Mucosa of gallbladder (tissue), 1 donor: ENCODE measurements at regions not wholly inside any gene's neighbourhood (a gene's known extent, or its start where the extent isn't known, plus 50 kb on each side); places are given as distances from the start of the nearest gene placed in this dataset.

Experiments used
- DNase-seq: peaks from one replicate; pipeline ENCODE4 v3.0.0-alpha.2; 2020; ENCODE audit warnings: low spot score
- donor health status: DM: no; HTN: no; CAD: no.

- DNase-seq: no peak
These were observed 174.2 kb upstream of the PDGFD start for GRCh38 chr11:104338186-104338585.

GRCh38 chr11:104337273-104337672, 173.3 kb upstream of the PDGFD start:
- DNase-seq: no peak

GRCh38 chr11:104333977-104334376, 170.0 kb upstream of the PDGFD start:
- no peak for DNase-seq

DNA sequence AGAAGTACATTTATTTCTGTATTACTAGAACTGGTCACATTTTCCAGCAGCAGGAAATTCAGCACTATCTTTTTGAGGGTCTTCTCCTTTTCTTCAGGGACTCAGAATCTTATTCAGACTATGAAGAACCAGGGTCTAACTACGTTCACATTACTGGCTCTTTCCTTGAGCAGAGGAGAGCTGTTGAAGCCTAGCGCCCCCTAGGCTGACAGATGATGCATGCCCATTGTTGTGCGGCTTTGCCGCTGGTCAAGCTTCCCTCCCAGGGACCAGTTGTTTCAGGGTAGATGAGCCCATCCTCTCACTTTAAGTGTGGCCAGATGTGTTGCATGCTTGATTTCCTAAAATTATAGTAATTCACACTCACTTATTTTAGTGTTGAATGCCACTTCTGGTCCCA, 168.2 kb upstream of the PDGFD start:
- no peak for DNase-seq

GRCh38 chr11:104329078-104329665, 165.2 kb upstream of the PDGFD start:
- no peak for DNase-seq

GRCh38 chr11:104328512-104328907, 164.6 kb upstream of the PDGFD start:
- DNase-seq: no peak

GRCh38 chr11:104327861-104328511, 164.0 kb upstream of the PDGFD start:
- no peak for DNase-seq

- DNase-seq: no peak
These were observed 161.1 kb upstream of the PDGFD start for GRCh38 chr11:104325093-104325492.

- no peak for DNase-seq
These were observed 160.3 kb upstream of the PDGFD start for GRCh38 chr11:104324276-104324675.

DNA sequence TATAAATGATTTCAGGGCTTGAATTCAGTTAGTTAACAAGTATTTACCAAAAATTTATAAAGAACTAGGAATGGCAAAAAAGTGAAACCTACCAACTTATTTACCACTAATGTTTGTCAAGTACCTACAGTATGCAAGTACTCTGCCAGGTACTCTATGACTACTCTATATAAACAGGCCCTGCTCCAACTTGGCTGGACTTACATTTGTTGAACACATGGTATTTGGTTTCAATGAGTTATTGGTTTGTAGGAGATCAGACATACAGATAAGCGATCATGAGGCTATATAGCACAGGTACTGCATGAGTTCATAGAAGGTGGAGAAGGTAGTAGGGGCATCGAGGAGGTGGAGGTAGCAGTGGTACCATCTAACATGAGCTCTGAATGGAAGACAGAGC, 159.9 kb upstream of the PDGFD start:
- DNase-seq: no peak

DNA sequence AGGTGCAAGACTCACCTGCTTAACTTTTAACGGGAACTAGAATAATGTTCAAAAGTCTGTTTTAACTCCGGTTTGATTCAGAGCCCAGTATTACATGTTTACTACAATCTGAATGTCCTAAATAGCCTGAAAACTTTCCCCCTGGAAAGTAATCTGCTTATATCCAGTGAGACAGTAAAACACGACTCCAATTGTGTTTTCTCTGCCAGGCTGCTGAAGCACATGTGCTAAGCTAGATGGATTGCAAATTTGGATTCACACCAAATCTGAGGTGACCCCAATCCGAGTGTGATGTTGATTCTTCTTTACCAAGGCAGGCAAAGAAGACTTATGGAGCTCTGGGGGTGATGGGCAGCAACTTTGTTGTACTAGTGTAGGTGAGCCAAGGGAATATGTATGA, 158.7 kb upstream of the PDGFD start:
- no peak for DNase-seq

- no peak for DNase-seq
These were observed 157.0 kb upstream of the PDGFD start for GRCh38 chr11:104320956-104321355.

DNA sequence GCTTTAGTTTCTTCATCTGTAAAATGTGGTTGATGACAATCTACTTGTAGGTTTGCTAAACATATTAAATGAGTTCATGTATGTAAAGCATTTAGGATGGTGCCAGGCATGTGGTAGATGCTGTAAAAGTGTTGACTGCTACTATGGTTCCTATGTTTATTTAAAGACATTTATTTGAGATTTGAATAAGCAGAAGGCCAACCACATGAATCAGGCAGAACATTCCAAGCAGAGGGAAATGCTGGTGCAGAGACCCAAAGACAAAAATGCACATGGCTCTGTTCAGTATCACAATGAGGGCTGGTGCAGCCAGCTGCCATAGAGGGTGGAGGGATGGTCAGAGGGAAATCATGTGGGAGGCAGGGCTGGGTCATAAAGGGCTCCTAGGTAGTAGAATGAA, 156.2 kb upstream of the PDGFD start:
- DNase-seq: no peak

DNA sequence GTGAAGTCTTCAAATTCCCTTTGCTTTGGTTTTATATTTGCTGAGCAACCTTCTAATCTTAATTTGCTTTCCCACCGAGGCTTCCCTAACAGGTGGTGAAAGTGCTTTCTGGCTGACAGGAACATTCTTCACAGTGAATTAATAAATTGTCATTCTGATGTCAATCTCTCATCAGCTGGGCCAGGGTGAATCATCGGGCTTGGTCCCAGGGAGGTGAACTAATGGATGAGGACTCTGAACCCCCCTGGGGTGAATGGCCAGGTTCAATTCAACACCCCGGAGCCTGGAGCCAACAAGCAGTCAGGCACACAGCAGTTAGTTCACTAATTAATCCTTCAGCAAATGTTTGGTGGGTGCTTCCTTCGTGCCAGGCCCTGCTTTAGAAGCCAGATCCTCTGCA, 155.4 kb upstream of the PDGFD start:
- peak; percentile 17 for DNase-seq

GRCh38 chr11:104306862-104307474, 143.0 kb upstream of the PDGFD start:
- DNase-seq: no peak

DNA sequence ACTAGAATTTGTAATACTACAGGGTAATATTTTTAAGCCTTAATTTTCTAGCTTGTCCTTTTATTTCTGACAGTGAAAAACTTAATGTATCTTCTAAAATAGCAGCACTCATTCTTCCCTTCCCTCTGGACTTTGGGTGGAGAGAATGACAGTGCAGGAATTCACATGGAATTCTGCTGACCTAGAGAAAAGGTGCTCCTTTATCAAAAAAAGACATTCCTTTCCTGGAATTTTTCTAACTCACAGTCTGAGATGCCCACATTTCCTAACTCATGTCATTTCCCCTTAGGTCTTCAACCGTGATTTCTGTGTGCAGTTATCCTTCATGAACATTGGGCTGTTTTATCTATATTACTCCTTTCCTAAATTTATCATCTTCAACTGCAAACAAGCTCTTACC, 137.8 kb upstream of the PDGFD start:
- no peak for DNase-seq

GRCh38 chr11:104291646-104292045, 127.7 kb upstream of the PDGFD start:
- DNase-seq: no peak

DNA sequence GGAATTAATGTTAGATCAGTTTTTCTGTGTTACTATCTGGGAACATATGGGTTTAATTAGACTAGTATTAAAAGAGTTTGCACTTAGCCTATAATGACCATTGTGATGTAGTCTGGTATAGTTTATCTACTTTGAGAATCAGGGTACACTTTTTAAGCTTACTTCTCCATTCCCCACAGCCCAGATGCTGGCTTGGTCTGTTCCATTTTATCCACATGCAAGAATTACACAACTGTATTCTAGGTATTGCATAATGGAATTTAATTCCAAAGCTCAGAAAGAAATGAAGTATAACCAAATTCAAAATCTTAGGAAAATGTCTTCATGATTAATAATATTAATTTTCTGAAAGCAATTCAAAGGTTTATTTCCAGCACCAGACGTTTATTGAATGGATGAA, 122.2 kb upstream of the PDGFD start:
- DNase-seq: no peak

DNA sequence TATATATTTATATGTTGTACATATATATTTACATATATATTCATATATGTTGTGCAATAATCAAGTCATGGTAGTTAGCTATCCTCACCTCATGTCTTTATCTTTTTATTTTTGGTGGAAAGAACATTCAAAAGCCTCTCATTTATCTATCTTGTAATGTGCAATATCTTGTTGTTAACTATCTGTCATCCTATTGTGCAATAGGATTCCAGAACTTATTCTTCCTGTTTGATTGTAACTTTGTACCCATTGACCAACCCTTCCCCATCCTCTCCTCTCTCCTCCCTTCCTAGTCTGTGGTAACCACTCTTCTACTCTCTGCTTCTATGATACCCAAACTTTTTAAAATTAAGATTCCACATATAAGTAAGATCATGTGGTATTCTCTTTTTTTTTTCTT, 115.6 kb upstream of the PDGFD start:
- DNase-seq: no peak

DNA sequence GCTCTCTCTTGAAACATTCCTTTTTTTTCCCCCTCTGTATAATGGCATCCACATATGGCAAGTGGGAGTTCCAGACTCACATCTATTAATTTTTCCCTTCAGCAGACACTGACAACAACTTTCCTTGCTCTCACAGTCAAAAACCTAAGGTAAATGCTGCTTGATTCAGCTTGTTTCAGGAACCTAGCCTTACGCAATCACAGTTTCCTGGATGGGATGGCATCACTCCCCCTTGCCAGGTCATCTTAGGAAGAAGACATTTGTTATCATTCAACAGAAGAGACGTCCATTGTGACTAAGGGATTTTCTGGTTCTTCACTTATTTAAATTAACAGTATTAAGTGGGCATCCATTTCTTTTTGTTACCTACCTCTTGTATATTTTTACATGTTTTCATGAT, 112.0 kb upstream of the PDGFD start:
- DNase-seq: no peak

DNA sequence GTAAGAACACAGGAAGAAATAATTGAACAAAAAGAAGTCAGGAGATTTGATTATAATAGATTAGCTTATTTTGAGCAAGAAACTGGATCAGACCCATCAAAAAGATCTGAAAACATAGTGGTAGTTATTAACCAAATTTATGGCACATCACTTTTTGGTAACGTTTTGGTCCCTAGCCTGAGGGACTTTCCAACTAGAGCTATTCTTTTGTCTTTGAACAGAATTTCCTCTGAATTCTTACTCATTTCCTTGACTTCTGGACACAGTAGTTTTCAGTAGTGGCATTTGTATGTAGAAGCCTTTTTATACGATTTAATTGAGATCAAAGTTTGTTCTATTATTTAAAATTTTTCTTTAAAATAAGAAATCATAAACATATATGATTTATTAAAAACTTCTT, 96.5 kb upstream of the PDGFD start:
- DNase-seq: no peak

GRCh38 chr11:104259121-104259610, 95.2 kb upstream of the PDGFD start:
- no peak for DNase-seq

DNA sequence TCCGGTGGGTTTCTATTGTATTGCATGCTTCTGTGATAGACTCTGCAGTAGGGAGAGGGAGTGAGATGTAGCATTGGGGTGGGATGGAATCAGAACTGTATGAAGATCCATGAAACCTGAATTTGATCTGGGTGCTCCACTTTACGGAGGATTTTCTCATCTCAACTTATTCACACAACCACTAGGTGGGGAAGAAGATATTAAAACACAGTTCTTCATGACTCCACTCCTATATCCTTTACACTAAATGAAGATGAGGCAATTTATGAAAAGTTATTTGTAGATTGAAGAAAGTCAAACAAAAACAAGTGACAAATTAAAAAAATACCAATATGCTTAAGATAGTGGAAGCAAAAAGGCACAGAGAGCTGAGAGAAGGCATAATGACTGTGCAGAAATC, 92.6 kb upstream of the PDGFD start:
- no peak for DNase-seq

DNA sequence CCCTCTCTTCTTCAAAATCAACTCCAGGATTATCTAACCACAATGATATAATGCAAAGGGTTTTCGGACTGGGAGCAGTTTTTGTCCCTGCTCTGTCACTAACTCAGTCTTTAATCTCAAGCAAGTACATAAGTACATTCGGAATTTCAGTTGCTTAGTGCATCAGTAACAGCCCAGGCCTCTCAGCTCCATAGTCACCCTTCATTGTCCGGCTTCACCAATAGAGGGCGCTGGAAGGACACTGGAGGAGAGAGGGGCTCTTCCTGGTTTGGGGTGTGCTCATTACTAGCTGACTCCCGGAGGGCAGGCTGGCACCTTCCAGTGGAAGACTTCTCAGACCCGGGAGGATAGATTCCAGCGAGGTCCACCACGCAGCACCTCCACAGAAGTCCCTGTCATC, 90.4 kb upstream of the PDGFD start:
- no peak for DNase-seq
